Tibial nerve (tissue), 4 donors: ENCODE measurements at regions not wholly inside any gene's neighbourhood (a gene's known extent, or its start where the extent isn't known, plus 50 kb on each side); places are given as distances from the start of the nearest gene placed in this dataset.
A peak's percentile ranks its signal among the peaks of the same experiment; 100 is the strongest.

Source experiments
- DNase-seq, 2 donors: peaks; one replicate each; pipeline ENCODE4 v3.0.0-alpha.2; 2019; ENCODE audit warnings: low spot score in 2 of 2
- H3K27ac ChIP-seq, 4 donors: fragments of 200-600 bp; sonication (generic) in 3 of 4; one replicate each; pipeline ENCODE4 v1.5.1; 2017 to 2019; ENCODE audit warnings: mild to moderate bottlenecking in 1 of 4
- H3K27me3 ChIP-seq, 2 donors: fragments of 200-600 bp; sonication (generic) in 1 of 2; one replicate each; pipeline versions ENCODE4 v1.5.1 to v1.6.0; 2017 to 2019
- H3K36me3 ChIP-seq, 3 donors: fragments of 200-600 bp; sonication (generic); one replicate each; pipeline ENCODE4 v1.5.1; 2018 to 2019
- H3K4me1 ChIP-seq, 4 donors: fragments of 200-600 bp; sonication (generic) in 3 of 4; one replicate each; pipeline ENCODE4 v1.5.1; 2017 to 2019
- H3K4me3 ChIP-seq, 4 donors: fragments of 200-600 bp; sonication (generic) in 3 of 4; one replicate each; pipeline ENCODE4 v1.5.1; 2017 to 2019; ENCODE audit warnings: mild to moderate bottlenecking in 1 of 4, moderate library complexity in 1 of 4
- H3K9me3 ChIP-seq, 4 donors: fragments of 200-600 bp; sonication (generic) in 3 of 4; one replicate each; pipeline ENCODE4 v1.5.1; 2017 to 2019
- CTCF ChIP-seq, 5 experiments: fragments of 200-600 bp in 3 of 5; fragments of 450-650 bp in 2 of 5; sonication (generic) in 3 of 5; IDR thresholded peaks; one replicate each; pipeline ENCODE4 v1.5.1; 2016 to 2019; ENCODE audit warnings: antibody characterized with exemption in 5 of 5, mild to moderate bottlenecking in 3 of 5, moderate library complexity in 2 of 5
- EP300 ChIP-seq, 2 donors: sonication (generic); formaldehyde crosslinking; IDR thresholded peaks; one replicate each; pipeline ENCODE4 v1.6.1; 2017; ENCODE audit warnings: antibody characterized with exemption in 2 of 2, mild to moderate bottlenecking in 1 of 2
- POLR2A ChIP-seq, 2 donors: fragments of 450-650 bp; IDR thresholded peaks; one replicate each; pipeline ENCODE4 v1.6.1; 2017; ENCODE audit warnings: antibody characterized with exemption in 2 of 2, mild to moderate bottlenecking in 2 of 2, moderate library complexity in 2 of 2
- WGBS, 2 donors: methylation state at CpG; one replicate each; pipeline ENCODE4 v1.1.5; 2018; 5-methylcytosine and 5-hydroxymethylcytosine counted together

- H3K4me3 ChIP-seq = no peak overlapping the region
- peaks cover 0 to 14% (median 3%) of the 10 kb centered on the region in 4 donors for H3K4me1 ChIP-seq
- DNase-seq = no peak
- H3K36me3 ChIP-seq = no peaks in the 10 kb centered on the region
- WGBS, 2 donors = 80 to 82% methylated on average over 15 of the region's 15 CpGs
- H3K9me3 ChIP-seq = no peaks in the 10 kb centered on the region
- no peaks in the 10 kb centered on the region for H3K27me3 ChIP-seq
- peak overlapping the region in 1 of 4 donors; percentile 32 for H3K27ac ChIP-seq
- TF ChIP-seq CTCF (IDR thresholded peaks at IDR 0.05) = no peak
- TF ChIP-seq POLR2A (IDR thresholded peaks at IDR 0.05) = no peak
- TF ChIP-seq EP300 (IDR thresholded peaks at IDR 0.05) = no peak
Measured at GRCh38 chr4:38529189-38530115, 134.5 kb upstream of the KLF3 start.

- 90 to 94% methylated on average over 1 of the region's 1 CpG for WGBS, 2 donors
Measured at GRCh38 chr4:38530486-38530885, 133.5 kb upstream of the KLF3 start.

GRCh38 chr4:38531141-38531727 lies 132.8 kb upstream of the KLF3 start:
- TF ChIP-seq CTCF (IDR thresholded peaks at IDR 0.05) (no peak), POLR2A (IDR thresholded peaks at IDR 0.05) (no peak), EP300 (IDR thresholded peaks at IDR 0.05) (no peak)
- H3K27ac ChIP-seq = no peak overlapping the region
- DNase-seq = no peak
- no peaks in the 10 kb centered on the region for H3K9me3 ChIP-seq
- 46 to 48% methylated on average over 5 of the region's 5 CpGs for WGBS, 2 donors
- H3K27me3 ChIP-seq = no peaks in the 10 kb centered on the region
- H3K36me3 ChIP-seq = no peaks in the 10 kb centered on the region
- H3K4me3 ChIP-seq = no peak overlapping the region
- H3K4me1 ChIP-seq = peaks cover 0 to 14% (median 3%) of the 10 kb centered on the region in 4 donors

More at GRCh38 chr4:38530486-38530885, 133.5 kb upstream of the KLF3 start:
- Histone ChIP-seq H3K9me3 (no peaks in the 10 kb centered on the region), H3K27me3 (no peaks in the 10 kb centered on the region), H3K4me1 (peaks cover 0 to 14% (median 3%) of the 10 kb centered on the region in 4 donors), H3K27ac (no peak overlapping the region), H3K36me3 (no peaks in the 10 kb centered on the region), H3K4me3 (no peak overlapping the region)
- DNase-seq = no peak
- TF ChIP-seq POLR2A (IDR thresholded peaks at IDR 0.05) (no peak), CTCF (IDR thresholded peaks at IDR 0.05) (no peak), EP300 (IDR thresholded peaks at IDR 0.05) (no peak)

GRCh38 chr4:38532908-38533499 lies 131.0 kb upstream of the KLF3 start:
- no peak overlapping the region for H3K27ac ChIP-seq
- WGBS, 2 donors = 58 to 61% methylated on average over 6 of the region's 6 CpGs
- no peaks in the 10 kb centered on the region for H3K36me3 ChIP-seq
- no peaks in the 10 kb centered on the region for H3K9me3 ChIP-seq
- DNase-seq = no peak
- no peaks in the 10 kb centered on the region for H3K27me3 ChIP-seq
- peaks cover 0 to 14% (median 3%) of the 10 kb centered on the region in 4 donors for H3K4me1 ChIP-seq
- no peak for TF ChIP-seq CTCF (IDR thresholded peaks at IDR 0.05)
- no peak for TF ChIP-seq EP300 (IDR thresholded peaks at IDR 0.05)
- TF ChIP-seq POLR2A (IDR thresholded peaks at IDR 0.05) = no peak
- H3K4me3 ChIP-seq = no peak overlapping the region
